ENCODE measurements at regions not wholly inside any gene's neighbourhood (a gene's known extent, or its start where the extent isn't known, plus 50 kb on each side); places are given as distances from the start of the nearest gene placed in this dataset.
A peak's percentile ranks its signal among the peaks of the same experiment; 100 is the strongest.

DNA sequence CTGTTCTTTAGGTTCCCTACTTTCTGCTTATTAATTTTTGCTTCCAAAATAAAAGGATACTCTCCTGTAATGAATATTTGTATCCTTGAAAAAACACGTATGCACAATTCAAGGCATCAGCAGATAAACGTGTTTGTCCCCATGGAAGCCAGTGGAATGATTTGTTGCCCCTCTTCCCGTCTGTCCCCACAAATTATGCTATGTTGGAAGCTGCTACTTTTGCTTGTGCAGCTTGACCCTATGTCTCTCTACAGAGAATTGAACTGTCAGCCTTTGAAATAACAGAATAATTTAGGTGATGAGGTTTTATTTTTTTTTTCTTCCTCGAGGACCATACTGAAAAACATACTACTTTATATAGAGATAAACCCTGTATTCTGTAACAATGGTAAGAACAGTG is 401.5 kb upstream of the GOLIM4 start:
- peak; percentile 38 for FAIRE-seq

DNA sequence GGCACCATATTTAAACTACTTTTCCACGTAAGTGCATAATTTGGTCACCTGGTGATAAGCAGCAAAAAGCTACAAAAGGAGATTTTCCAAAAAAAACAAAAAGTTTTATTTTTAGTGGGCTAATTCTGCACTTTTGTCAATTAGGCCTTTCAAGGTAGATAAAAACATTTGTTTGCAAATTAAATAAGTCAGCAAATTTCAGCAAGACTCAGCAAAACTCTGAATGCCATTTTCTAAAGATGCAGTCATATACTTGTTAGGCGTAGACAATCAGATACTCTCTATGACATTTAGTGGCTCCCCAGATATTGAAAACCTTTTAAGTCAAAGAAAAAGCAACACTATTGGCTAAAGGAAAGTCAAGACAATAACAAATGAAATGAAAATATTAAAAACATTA is 400.2 kb upstream of the GOLIM4 start:
- peak; percentile 79 for FAIRE-seq

DNA sequence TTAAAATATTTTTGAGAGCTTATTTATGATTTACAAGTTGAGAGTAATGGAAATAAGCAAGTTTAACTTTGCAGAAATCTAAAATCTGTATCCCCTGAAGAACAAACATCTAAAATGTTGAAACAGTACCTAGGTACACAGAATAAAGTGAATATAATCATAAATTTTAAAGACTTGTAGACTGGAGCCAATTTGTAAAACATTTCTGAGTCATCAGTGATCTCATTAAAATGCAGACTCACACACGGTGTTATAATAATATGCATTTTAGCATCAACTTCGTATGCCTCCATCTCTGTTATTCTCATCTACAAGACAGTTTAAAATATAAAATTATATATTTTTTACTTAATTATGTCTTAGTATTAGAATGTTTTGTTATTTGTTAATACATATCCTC is 399.5 kb upstream of the GOLIM4 start:
- FAIRE-seq = peak; percentile 96

DNA sequence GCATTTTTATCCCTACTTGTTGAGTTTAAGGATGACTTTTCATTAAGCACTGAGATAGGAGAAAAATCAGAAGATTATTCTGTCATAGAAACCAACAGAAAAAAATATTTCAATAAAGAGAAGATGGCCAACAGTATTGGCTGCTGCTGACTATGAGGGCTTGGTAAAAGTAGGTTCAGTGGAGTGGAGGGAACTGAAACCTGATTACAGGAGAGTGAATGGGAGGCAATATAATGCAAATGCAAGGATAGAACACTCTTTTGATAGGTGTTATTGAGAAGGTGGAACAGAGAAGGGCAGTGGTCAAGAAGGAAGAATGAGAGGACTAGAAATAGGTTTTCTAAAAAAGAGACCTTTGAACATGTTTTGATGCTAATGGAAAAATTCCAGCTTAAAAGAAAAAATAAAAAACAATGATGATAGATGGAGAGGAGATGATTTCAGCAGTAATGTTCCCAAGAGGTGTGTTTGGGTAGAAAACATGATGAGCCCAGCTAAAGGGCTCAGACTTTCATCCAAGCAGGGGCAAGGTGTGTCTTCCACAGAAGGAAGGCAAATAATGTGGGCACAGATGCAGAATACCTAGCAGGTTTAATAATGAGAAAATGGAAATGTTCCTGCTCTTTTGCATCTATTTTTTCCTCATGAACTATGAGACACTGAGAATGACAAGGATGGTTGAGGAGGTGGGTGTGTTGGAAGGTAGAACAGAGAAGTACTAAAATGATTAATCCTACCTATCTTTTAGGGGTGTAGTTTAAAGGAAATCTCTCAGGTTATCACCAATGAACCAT is 397.9 kb upstream of the GOLIM4 start:
- FAIRE-seq = no peak

- no peak for FAIRE-seq
Observed at GRCh38 chr3:168490981-168491380, 395.3 kb upstream of the GOLIM4 start.

DNA sequence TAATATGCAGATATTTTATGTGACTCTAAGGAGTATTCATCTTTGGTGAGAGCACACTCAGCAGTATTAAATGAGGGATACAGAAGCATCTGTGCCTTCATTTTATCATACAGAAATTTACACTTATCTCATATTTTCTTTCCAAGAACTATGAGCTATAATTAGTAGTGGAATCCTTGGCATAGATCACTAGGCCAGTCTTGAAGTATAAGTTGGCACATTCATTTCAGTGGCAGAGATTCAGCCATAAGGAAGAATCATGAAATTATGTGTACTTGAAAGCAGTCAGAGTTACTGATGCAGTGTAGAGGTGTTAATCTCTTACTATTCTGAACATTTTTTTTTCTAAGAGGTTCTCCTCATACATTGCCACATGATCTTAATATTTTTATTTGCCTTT is 393.6 kb upstream of the GOLIM4 start:
- FAIRE-seq = no peak

DNA sequence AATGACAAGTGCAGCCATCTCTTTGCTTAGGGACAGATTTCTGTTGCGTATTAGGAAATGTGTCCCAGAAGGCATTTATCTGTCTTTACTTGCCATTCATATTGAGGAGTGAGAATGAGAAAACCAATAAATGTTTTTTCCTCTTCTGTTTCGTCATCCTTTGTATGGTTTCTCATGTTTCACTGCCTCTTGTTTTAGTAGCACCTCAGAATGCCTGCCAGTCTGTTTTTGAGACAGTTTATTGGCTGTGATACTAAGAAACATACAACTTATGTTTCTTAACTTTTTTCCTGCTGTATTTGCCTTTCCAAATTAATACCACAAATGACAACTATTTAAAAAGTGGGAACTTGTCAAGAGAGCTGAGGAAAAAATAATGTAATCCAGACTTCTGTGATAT is 390.2 kb upstream of the GOLIM4 start:
- FAIRE-seq = no peak

- FAIRE-seq = no peak
Observed at GRCh38 chr3:168476360-168476980, 380.7 kb upstream of the GOLIM4 start.

- FAIRE-seq = peak; percentile 76
Observed at GRCh38 chr3:168475704-168476103, 380.0 kb upstream of the GOLIM4 start.

- FAIRE-seq = no peak
Observed at GRCh38 chr3:168473334-168473890, 377.7 kb upstream of the GOLIM4 start.

DNA sequence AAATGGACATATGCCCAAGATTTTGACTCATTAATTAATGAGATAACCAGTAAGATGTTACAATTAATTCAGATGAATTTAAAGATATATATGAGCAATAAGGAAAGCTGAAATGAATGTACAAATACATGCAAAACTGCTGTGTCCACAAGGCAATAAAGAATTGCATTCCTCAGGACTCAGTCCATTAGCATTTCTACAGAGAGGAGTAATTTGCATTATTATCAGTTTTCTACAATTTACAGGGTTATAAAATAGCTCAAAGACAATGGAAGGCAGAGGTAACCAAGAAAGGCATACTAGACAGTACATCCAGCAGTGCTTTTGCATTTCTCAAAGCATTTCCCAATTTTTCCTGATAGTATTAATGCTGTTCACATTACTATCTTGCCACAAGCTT is 377.1 kb upstream of the GOLIM4 start:
- FAIRE-seq = no peak

- FAIRE-seq = no peak
Observed at GRCh38 chr3:168470380-168470779, 374.7 kb upstream of the GOLIM4 start.

DNA sequence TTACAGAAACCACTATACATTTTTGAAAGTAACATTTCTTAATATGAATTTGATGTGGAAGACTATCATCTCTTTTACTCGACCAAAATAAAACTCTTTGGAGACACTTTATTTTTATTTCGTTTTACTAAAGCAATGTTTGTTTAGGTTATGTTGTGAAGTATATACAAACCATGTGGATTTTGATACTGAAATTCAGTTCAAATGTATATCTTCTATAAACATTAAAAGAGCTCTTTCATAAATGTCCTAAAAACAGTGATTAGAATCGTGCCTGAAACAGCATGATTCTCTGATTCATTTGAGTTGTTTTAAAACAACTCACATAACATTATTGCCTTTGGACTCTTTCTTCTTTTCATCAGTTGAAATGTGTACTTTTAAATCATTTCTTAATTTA is 373.7 kb upstream of the GOLIM4 start:
- peak; percentile 36 for FAIRE-seq

GRCh38 chr3:168467115-168467714 is 371.5 kb upstream of the GOLIM4 start:
- FAIRE-seq = peak; percentile 21

DNA sequence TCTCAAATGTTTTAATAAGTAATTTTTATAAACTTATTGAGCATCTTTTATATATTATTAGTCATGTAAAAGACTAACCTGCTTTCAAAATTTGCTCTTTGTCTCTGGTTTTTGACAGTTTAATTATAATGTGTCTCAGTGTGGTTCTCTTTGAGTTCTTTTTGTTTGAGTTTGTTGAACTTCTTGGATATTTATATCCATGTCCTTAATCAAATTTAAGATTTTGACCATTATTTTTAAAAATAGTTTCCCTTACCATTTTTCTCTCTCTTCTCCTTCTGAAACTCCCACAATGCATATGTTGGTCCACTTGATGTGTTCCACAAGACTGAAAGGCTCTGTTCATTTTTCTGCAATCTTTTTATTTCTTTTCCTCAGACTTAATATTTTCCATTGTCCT is 366.1 kb upstream of the GOLIM4 start:
- FAIRE-seq = no peak

- FAIRE-seq = no peak
Observed at GRCh38 chr3:168459226-168459784, 363.6 kb upstream of the GOLIM4 start.

DNA sequence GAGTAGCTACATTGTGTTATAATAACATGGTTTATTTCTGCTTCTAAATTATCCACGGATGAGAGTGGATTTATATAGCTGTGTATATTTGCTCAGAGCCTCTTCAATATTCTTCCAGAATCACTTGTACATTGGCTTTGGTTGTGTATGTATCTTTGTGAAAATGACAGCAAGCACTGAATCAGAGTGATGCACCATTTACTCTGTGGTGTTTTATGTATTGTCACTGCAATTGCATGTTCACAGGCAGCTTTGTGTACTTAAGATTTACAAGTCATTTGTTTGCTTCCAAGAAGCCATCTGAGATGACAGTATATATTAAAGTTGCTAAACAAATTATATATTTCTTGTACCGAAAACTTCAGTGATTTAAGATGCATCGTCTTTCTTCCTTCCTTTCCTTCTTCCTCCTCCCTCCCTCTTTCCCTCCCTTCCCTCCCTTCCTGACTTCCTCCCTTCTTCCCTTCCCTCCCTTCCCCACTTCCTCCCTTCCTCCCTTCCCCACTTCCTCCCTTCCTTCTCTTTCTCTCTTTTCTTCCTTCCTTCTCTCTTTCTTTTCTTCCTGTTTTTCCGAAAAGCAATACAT is 362.3 kb upstream of the GOLIM4 start:
- no peak for FAIRE-seq

DNA sequence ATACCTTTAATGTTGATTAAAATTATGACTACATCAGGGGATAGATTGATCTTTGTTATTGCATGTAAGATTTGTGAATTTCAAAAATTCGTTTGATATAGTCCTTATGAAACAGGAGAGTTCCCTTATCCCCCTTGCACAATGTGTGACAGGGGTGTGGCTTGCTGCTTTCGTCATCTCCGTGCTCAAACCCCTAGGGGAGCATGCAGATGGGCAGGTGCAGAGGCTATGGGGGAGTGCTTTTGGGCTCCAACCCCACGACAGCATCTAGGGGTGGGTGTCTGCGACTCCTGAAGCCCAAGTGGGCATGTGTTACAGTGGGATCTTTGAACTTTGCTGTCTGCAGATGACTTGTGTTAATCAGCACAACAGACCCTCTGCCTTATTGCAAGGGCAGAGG is 360.1 kb upstream of the GOLIM4 start:
- no peak for FAIRE-seq

DNA sequence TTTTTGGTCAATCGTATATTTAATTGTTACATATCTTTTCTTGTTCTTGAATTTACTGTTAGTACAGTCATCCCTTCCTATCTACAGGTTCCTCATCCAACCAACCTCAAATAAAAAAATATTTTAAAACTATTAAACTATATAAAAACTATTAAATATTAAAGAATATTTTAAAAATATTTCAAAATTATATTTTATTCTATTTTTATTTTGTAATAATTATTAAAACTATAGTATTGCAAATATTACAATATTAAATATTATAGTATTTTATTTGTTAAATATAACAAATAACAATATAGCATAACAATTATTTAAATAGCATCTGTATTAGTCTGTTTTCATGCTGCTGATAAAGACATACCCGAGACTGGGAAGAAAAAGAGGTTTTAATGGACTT is 357.9 kb upstream of the GOLIM4 start:
- FAIRE-seq = peak; percentile 84

- FAIRE-seq = no peak
Observed at GRCh38 chr3:168443965-168444364, 348.2 kb upstream of the GOLIM4 start.

DNA sequence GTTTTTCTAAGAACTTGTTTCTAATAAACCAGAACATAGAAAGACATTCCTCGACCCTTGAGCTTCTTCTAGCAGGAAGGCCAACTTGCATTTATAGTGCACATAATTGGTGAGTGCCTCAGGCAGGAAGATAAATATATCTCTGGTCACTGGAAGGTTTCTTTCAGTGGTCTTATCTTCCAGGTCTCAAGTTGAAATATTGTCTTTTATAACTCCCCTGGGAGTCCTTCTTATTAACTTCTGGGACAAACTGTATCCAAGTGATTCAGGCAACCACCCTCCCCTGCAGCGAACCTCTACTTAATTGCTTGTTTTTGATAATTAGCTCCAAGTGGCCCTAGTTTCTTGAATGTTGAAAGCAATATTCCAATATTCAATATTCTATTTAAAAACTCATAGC is 346.8 kb upstream of the GOLIM4 start:
- no peak for FAIRE-seq

DNA sequence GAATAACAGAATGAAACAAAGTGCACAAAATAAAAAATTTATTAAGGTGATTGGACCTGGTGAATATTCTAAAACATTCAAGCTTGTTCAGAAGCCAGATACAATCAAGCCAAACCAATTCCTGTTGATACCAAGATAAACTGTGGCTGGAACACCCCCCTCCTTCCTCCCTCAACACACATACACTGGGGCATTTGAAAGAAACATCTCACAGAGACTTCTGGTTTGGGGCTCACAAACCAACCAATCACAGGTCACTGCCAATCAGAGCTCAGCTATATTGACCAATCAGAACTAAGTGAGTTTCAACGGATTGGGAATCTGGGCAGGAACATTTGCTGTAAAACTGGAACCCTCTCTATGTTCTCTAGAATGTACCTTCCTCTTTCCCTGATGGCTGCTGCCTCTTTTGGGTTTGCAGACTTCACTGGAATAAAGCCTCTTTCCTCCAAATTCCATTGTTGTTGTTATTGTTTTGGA is 340.6 kb upstream of the GOLIM4 start:
- FAIRE-seq = no peak

DNA sequence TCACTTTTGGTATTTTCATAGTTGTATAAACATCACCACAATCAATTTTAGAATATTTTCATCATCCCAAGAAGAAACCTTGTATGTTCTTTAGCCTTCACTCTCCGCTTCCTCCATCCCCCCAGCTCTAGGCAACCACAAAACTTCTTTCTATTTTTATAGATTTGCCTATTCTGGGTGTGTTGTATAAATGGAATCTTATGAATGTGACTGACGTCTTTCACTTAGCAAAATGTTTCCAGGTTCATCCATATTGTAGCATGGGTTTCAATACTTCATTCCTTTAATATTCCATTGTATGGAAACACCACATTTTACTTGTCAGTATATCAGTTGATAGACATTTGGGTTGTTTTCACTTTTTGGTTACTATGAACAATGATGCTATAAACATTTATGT is 335.8 kb upstream of the GOLIM4 start:
- FAIRE-seq = no peak

Measured in islet of Langerhans (tissue), 1 donor.